BE2C (cell line): ENCODE measurements at regions not wholly inside any gene's neighbourhood (a gene's known extent, or its start where the extent isn't known, plus 50 kb on each side); places are given as distances from the start of the nearest gene placed in this dataset.

Source experiments
- DNase-seq: peaks from one replicate; pipeline ENCODE4 v3.0.0-alpha.2; 2020
- H3K27me3 ChIP-seq: fragments of 250-450 bp; sonication (Bioruptor Pico); 2 replicates; pipeline ENCODE4 v1.5.1; 2020; ENCODE audit warnings: mild to moderate bottlenecking
- H3K36me3 ChIP-seq: fragments of 250-450 bp; sonication (Bioruptor Pico); 2 replicates; pipeline ENCODE4 v1.5.1; 2020; ENCODE audit warnings: mild to moderate bottlenecking
- H3K4me1 ChIP-seq: fragments of 250-450 bp; sonication (Bioruptor Pico); 2 replicates; pipeline ENCODE4 v1.5.1; 2020
- H3K4me3 ChIP-seq: 2 replicates; pipeline ENCODE4 v1.5.1; 2011; ENCODE audit warnings: low read depth, low read length
- H3K9me3 ChIP-seq: fragments of 250-450 bp; sonication (Bioruptor Pico); 2 replicates; pipeline ENCODE4 v1.5.1; 2020
- CTCF ChIP-seq: IDR thresholded peaks from 2 replicates; pipeline ENCODE4 v1.5.1; 2012; ENCODE audit warnings: mild to moderate bottlenecking, low read depth, low read length

- TF ChIP-seq CTCF: no peak
- no peaks in the 10 kb centered on the region for H3K27me3 ChIP-seq
- peaks cover 18% of the 10 kb centered on the region for H3K4me1 ChIP-seq
- H3K36me3 ChIP-seq: no peaks in the 10 kb centered on the region
- no peaks in the 10 kb centered on the region for H3K9me3 ChIP-seq
- no peak for DNase-seq
- H3K4me3 ChIP-seq: no peak overlapping the region
These were observed 269.1 kb upstream of the MSX2 start for GRCh38 chr5:174455301-174455700.

DNA sequence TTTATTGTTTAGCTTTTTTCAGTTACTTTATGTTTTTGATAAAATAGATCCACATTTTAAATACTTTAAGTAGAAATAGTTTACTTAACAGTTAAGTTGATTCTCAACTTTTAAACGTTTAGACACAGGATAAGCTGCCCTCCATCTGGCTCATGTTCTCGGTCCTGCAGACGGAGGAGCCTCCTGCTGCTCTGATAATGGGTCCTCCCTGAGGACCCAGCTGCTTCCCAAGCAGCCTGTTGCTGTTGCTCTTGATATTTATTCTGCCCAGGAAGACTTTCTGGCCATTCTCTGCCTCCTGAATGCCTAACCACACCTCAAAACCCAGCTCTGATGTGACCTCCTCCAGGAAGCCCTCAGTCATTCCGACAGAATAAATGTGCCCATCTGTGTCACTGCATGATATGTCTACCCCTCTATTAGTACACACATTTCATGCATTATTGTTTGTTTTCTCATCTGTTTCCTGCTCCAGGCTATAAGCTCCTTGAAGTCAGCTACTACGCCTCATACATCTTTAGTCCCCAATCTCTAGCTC, 267.2 kb upstream of the MSX2 start:
- no peak for TF ChIP-seq CTCF
- peaks cover 18% of the 10 kb centered on the region for H3K4me1 ChIP-seq
- H3K9me3 ChIP-seq: no peaks in the 10 kb centered on the region
- DNase-seq: no peak
- no peaks in the 10 kb centered on the region for H3K27me3 ChIP-seq
- no peaks in the 10 kb centered on the region for H3K36me3 ChIP-seq
- no peak overlapping the region for H3K4me3 ChIP-seq

DNA sequence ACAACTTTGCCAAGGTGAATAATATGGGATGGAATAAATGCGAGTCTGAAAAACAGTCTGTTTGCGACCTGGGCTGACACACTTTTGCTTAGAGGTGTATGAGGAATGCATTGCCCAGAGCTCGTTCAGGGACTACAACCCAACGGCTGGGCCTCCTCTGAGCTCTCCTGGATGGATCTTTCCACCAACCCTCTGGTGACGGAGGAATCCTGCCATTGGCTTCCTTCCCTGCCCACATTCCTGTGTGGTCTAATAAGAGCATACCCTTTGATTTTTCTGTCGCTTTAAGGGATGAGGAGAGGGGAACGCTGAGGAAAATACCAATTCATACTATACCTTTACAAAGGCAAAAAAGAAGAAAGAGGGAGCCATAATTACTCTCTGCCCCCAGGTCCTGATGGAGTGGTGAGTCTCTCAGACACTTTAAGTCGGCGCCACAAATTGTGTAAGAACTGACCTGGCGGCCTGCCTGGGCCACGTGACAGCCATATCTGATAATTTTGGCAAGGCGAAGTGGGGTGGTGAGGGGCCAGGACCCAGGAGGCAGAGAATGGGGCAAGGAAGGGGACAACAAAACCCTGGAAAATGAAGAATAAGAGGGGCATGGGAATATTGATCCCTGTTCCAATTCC, 265.2 kb upstream of the MSX2 start:
- TF ChIP-seq CTCF: no peak
- Histone ChIP-seq H3K4me1 (peaks cover 8% of the 10 kb centered on the region; the same call in 1 of the 2 replicates), H3K9me3 (no peaks in the 10 kb centered on the region), H3K4me3 (no peak overlapping the region), H3K36me3 (no peaks in the 10 kb centered on the region), H3K27me3 (no peaks in the 10 kb centered on the region)
- DNase-seq: no peak

GRCh38 chr5:174459832-174460448, 264.4 kb upstream of the MSX2 start:
- no peak for DNase-seq
- H3K9me3 ChIP-seq: no peaks in the 10 kb centered on the region
- no peaks in the 10 kb centered on the region for H3K27me3 ChIP-seq
- TF ChIP-seq CTCF: no peak
- H3K4me1 ChIP-seq: peaks cover 4% of the 10 kb centered on the region; the same call in 1 of the 2 replicates
- H3K36me3 ChIP-seq: no peaks in the 10 kb centered on the region
- H3K4me3 ChIP-seq: no peak overlapping the region

- Histone ChIP-seq H3K36me3 (no peaks in the 10 kb centered on the region), H3K4me1 (no peaks in the 10 kb centered on the region)
These were observed 262.3 kb upstream of the MSX2 start for GRCh38 chr5:174462129-174462528.

More at GRCh38 chr5:174462129-174462528, 262.3 kb upstream of the MSX2 start:
- no peak for TF ChIP-seq CTCF
- DNase-seq: no peak
- H3K9me3 ChIP-seq: no peaks in the 10 kb centered on the region
- H3K4me3 ChIP-seq: no peak overlapping the region
- no peaks in the 10 kb centered on the region for H3K27me3 ChIP-seq
